ENCODE measurements at regions not wholly inside any gene's neighbourhood (a gene's known extent, or its start where the extent isn't known, plus 50 kb on each side); places are given as distances from the start of the nearest gene placed in this dataset.
"Not testable (repeated sequence)": the region's sequence is repeated elsewhere in the genome, so short reads cannot be mapped to it uniquely, and the experiment has no call there.

- no peaks in the 10 kb centered on the region for H3K36me3 Mint-ChIP-seq (ENCODE audit: low read depth)
- H3K4me1 Mint-ChIP-seq, result peaks cover 10% of the 10 kb centered on the region
- POLR2A ChIA-PET, result no interaction called here
- H3K9me3 Mint-ChIP-seq, result no peaks in the 10 kb centered on the region
- intact Hi-C loops (cut with micrococcal nuclease), result loop anchor here (1.0 to 5.0 kb wide), 2 partner anchors 94 to 1760 kb away; no protein-coding TSS in a partner anchor
- H3K27ac Mint-ChIP-seq, result no peak overlapping the region
- peaks cover 2% of the 10 kb centered on the region for H3K27me3 Mint-ChIP-seq
- DNase-seq (no peak), ATAC-seq (ENCODE audit: low read depth) (no peak)
- CTCF ChIA-PET, result interaction anchor here (1.3 kb wide), 1 partner anchor 95 kb away, joined by 4 read pairs; no protein-coding TSS in a partner anchor
- H3K4me3 Mint-ChIP-seq, result no peak overlapping the region
- no peak for TF ChIP-seq CTCF (IDR thresholded peaks at IDR 0.05)
Measured at GRCh38 chr12:34217660-34218059, 195.4 kb downstream of the ALG10 start.

DNA sequence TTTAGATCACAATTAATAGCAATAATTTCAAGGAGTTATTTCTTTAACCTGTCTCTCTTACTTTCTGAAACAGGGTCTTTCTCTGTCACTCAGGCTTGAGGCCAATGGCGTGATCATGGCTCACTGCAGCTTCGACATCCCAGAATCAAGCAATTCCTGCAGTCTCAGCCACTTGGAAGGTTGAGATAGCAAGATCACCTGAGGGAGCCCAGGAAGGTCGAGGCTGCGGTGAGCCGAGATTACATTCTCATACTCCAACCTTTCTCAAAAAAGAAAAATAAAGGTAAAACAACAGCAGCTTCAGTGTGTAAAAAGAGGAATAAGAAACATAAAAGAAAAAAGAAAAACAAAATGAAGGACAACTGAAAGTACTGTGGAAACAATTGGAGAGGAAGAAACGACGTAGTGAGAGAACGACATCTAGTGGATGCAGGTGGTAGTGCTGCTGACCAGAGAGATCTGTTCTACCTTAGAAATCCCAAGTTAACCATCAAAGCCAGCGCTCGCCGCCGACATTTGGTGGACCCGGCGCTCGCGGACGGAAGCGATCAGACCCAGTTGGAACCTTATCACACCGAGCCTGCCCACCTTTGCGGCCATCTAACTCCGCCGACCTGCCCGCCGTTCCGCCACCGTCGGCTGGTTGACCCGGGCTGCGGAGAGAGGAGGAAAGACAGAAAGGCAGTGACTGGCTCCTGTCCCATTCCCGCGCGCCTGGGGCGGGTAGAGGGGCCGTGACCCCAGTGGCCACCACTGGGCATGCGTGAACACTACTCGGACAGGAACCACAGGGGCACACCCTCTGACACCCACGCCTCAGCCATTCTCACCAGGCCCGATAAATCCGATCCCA lies 196.1 kb downstream of the ALG10 start:
- ATAC-seq (ENCODE audit: low read depth) (peak; percentile 69), DNase-seq (peak; percentile 31)
- Mint-ChIP-seq H3K27me3 (peaks cover 2% of the 10 kb centered on the region), H3K27ac (no peak overlapping the region), H3K4me3 (peak overlapping the region; percentile 70), H3K9me3 (no peaks in the 10 kb centered on the region), H3K36me3 (ENCODE audit: low read depth) (no peaks in the 10 kb centered on the region), H3K4me1 (peaks cover 10% of the 10 kb centered on the region)
- CTCF ChIA-PET, result interaction anchor here (1.3 kb wide), 1 partner anchor 96 kb away, joined by 4 read pairs; no protein-coding TSS in a partner anchor
- POLR2A ChIA-PET, result no interaction called here
- intact Hi-C loops (cut with micrococcal nuclease), result loop anchor here (1.0 to 5.0 kb wide), 2 partner anchors 95 to 1761 kb away; no protein-coding TSS in a partner anchor
- TF ChIP-seq CTCF (IDR thresholded peaks at IDR 0.05), result peak; percentile 91

GRCh38 chr12:34219046-34219770 lies 196.9 kb downstream of the ALG10 start:
- Mint-ChIP-seq H3K9me3 (no peaks in the 10 kb centered on the region), H3K36me3 (ENCODE audit: low read depth) (no peaks in the 10 kb centered on the region), H3K27me3 (peaks cover 2% of the 10 kb centered on the region), H3K27ac (no peak overlapping the region), H3K4me1 (peaks cover 10% of the 10 kb centered on the region), H3K4me3 (peak overlapping the region; percentile 70)
- ATAC-seq (ENCODE audit: low read depth) (no peak), DNase-seq (no peak)
- ChIA-PET CTCF (interaction anchor here (1.4 kb wide), 1 partner anchor 97 kb away, joined by 6 read pairs; no protein-coding TSS in a partner anchor), POLR2A (no interaction called here)
- intact Hi-C loops (cut with micrococcal nuclease), result loop anchor here (5.0 kb wide), 1 partner anchor 1762 kb away; no protein-coding TSS in a partner anchor
- TF ChIP-seq CTCF (IDR thresholded peaks at IDR 0.05), result no peak

GRCh38 chr12:34220079-34220478 lies 197.8 kb downstream of the ALG10 start:
- H3K4me3 Mint-ChIP-seq; ATAC-seq (ENCODE audit: low read depth); DNase-seq; H3K36me3 Mint-ChIP-seq (ENCODE audit: low read depth); H3K27ac Mint-ChIP-seq; POLR2A ChIA-PET; intact Hi-C loops (cut with micrococcal nuclease); H3K27me3 Mint-ChIP-seq; H3K9me3 Mint-ChIP-seq: not testable (repeated sequence)
- CTCF ChIA-PET, result interaction anchor here (1.4 kb wide), 1 partner anchor 97 kb away, joined by 6 read pairs; no protein-coding TSS in a partner anchor
- H3K4me1 Mint-ChIP-seq, result peaks cover 10% of the 10 kb centered on the region

DNA sequence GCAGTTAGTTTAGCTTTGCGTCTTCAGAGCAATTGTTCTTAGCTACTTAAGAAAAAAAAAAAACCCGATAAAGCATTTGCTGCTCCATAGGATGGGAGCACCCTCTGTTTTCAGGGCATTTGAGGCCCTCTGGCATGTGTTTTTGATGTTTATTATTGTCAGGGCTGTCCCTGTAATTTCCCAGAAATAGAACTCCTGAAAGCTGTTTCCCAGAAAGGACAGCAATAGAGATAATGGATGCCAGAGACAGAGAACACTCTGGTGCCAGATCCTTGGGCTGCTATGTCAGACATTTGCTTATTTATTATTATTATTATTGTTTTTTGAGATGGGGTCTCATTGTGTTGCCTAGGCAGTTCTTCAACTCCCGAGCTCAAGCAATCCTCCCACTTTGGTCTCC lies 201.3 kb downstream of the ALG10 start:
- peaks cover 2% of the 10 kb centered on the region for H3K27me3 Mint-ChIP-seq
- ChIA-PET POLR2A (no interaction called here), CTCF (no interaction called here)
- ATAC-seq (ENCODE audit: low read depth) (no peak), DNase-seq (no peak)
- H3K36me3 Mint-ChIP-seq (ENCODE audit: low read depth), result no peaks in the 10 kb centered on the region
- peaks cover 4% of the 10 kb centered on the region for H3K4me1 Mint-ChIP-seq
- intact Hi-C loops (cut with micrococcal nuclease), result no loop called here
- no peak overlapping the region for H3K4me3 Mint-ChIP-seq
- TF ChIP-seq CTCF (IDR thresholded peaks at IDR 0.05), result no peak
- peaks cover 14% of the 10 kb centered on the region for H3K9me3 Mint-ChIP-seq
- H3K27ac Mint-ChIP-seq, result no peak overlapping the region

DNA sequence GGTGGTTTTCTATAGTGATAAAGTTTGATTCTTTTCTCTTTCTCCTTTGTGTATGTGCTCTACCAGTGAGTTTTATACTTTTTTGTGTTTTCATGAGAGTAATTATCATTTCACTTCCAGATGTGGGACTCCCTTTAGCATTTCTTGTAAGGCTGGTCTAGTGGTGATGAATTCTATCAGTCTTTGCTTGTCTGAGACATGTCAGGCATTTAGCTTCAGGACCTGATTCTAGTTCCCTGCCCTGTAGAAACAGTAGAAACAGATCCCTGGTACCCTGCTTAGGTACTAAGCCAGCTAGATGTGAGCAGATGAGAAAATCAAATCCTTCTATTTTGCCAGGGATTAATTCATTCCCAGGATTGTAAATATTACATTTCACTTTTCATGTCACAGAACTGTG lies 203.7 kb downstream of the ALG10 start:
- POLR2A ChIA-PET; H3K27ac Mint-ChIP-seq; H3K36me3 Mint-ChIP-seq (ENCODE audit: low read depth); ATAC-seq (ENCODE audit: low read depth); CTCF ChIA-PET; DNase-seq; H3K4me1 Mint-ChIP-seq; H3K27me3 Mint-ChIP-seq; H3K4me3 Mint-ChIP-seq; intact Hi-C loops (cut with micrococcal nuclease): not testable (repeated sequence)
- peaks cover 14% of the 10 kb centered on the region for H3K9me3 Mint-ChIP-seq

- H3K4me1 Mint-ChIP-seq; H3K4me3 Mint-ChIP-seq; H3K27me3 Mint-ChIP-seq; H3K36me3 Mint-ChIP-seq (ENCODE audit: low read depth); POLR2A ChIA-PET; ATAC-seq (ENCODE audit: low read depth); DNase-seq; intact Hi-C loops (cut with micrococcal nuclease); CTCF ChIA-PET; H3K27ac Mint-ChIP-seq: not testable (repeated sequence)
- H3K9me3 Mint-ChIP-seq, result peaks cover 14% of the 10 kb centered on the region
Measured at GRCh38 chr12:34228046-34228445, 205.8 kb downstream of the ALG10 start.

DNA sequence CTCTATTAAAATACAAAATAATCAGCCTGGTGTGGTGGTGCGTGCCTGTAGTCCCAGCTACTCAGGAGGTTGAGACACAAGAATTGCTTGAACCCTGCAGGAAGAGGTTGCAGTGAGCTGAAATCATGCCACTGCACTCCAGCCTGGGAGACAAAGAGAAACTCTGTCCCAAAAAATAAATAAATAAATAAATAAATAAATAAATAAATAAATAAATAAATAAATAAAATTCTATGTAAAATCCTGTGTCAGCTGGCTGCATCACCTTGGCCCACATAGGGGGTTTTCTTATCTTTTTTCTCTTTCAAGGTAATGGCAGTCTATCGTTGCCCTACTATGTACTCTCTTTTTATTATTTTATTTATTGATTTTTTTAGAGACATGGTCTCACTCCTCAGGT lies 206.7 kb downstream of the ALG10 start:
- H3K27me3 Mint-ChIP-seq; POLR2A ChIA-PET; H3K4me3 Mint-ChIP-seq; intact Hi-C loops (cut with micrococcal nuclease); H3K4me1 Mint-ChIP-seq; CTCF ChIA-PET; H3K27ac Mint-ChIP-seq; H3K36me3 Mint-ChIP-seq (ENCODE audit: low read depth); DNase-seq; ATAC-seq (ENCODE audit: low read depth): not testable (repeated sequence)
- peaks cover 14% of the 10 kb centered on the region for H3K9me3 Mint-ChIP-seq

Measured in activated B cell treated with CpG ODN at 0.5 μM for 24 hours (primary cell).